GM23338 (cell line): ENCODE measurements at regions not wholly inside any gene's neighbourhood (a gene's known extent, or its start where the extent isn't known, plus 50 kb on each side); places are given as distances from the start of the nearest gene placed in this dataset.
A peak's percentile ranks its signal among the peaks of the same experiment; 100 is the strongest.

Experiments
- ATAC-seq: fragments of 200-7000 bp; cut with Tn5 transposase; 3 replicates; pipeline ENCODE4 v1.9.1; 2020
- DNase-seq: peaks from one replicate; pipeline ENCODE4 v3.0.0-alpha.2; 2015; ENCODE audit warnings: low spot score
- H2AFZ ChIP-seq: fragments of 200-600 bp; sonication (generic); 2 replicates; pipeline ENCODE4 v1.8.0; 2016; ENCODE audit warnings: antibody characterized with exemption, mild to moderate bottlenecking, moderate library complexity
- H3F3A ChIP-seq: fragments of 200-600 bp; sonication (generic); replicated peaks from 2 replicates; pipeline ENCODE4 v1.8.0; 2017; ENCODE audit warnings: antibody characterized with exemption, mixed run types, low read depth
- H3K27ac ChIP-seq: fragments of 200-600 bp; sonication (generic); 2 replicates; pipeline ENCODE4 v1.6.1; 2016; ENCODE audit warnings: low read depth
- H3K27me3 ChIP-seq: fragments of 200-600 bp; sonication (generic); 2 replicates; pipeline ENCODE4 v1.8.0; 2016; ENCODE audit warnings: mild to moderate bottlenecking, mixed run types, moderate library complexity; ENCODE audit not compliant: insufficient read depth
- H3K36me3 ChIP-seq: fragments of 200-600 bp; sonication (generic); 2 replicates; pipeline ENCODE4 v1.8.0; 2016; ENCODE audit warnings: mild to moderate bottlenecking; ENCODE audit not compliant: insufficient read depth
- H3K4me1 ChIP-seq: fragments of 200-600 bp; sonication (generic); 2 replicates; pipeline ENCODE4 v1.8.0; 2016; ENCODE audit warnings: mild to moderate bottlenecking, moderate library complexity; ENCODE audit not compliant: insufficient read depth
- H3K4me2 ChIP-seq: fragments of 200-600 bp; sonication (generic); 2 replicates; pipeline ENCODE4 v1.7.1; 2017; ENCODE audit warnings: mixed run types
- H3K4me3 ChIP-seq: fragments of 200-600 bp; sonication (generic); 2 replicates; pipeline ENCODE4 v1.6.1; 2016; ENCODE audit warnings: mixed run types
- H3K79me2 ChIP-seq: fragments of 200-600 bp; sonication (generic); replicated peaks from 2 replicates; pipeline ENCODE4 v1.8.0; 2017; ENCODE audit warnings: mild to moderate bottlenecking; ENCODE audit not compliant: insufficient read depth
- H3K9me2 ChIP-seq: fragments of 200-600 bp; sonication (generic); 2 replicates; pipeline ENCODE4 v1.8.0; 2017; ENCODE audit not compliant: insufficient read depth
- H4K20me1 ChIP-seq: fragments of 200-600 bp; sonication (generic); replicated peaks from 2 replicates; pipeline ENCODE4 v1.8.0; 2017; ENCODE audit warnings: mild to moderate bottlenecking; ENCODE audit not compliant: insufficient read depth
- H3K27ac Mint-ChIP-seq: 2 replicates; pipeline ENCODE4 v1.8.0; 2020; ENCODE audit warnings: inconsistent platforms, mild to moderate bottlenecking, moderate library complexity, mixed read lengths
- H3K27me3 Mint-ChIP-seq: 3 replicates; pipeline ENCODE4 v1.8.0; 2022; ENCODE audit warnings: low read depth, mild to moderate bottlenecking, moderate library complexity, mixed read lengths, inconsistent platforms; ENCODE audit not compliant: insufficient read depth, poor library complexity
- H3K36me3 Mint-ChIP-seq: 3 replicates; pipeline ENCODE4 v1.8.0; 2021; ENCODE audit warnings: low read depth, mild to moderate bottlenecking, inconsistent platforms, moderate library complexity, mixed read lengths
- H3K4me1 Mint-ChIP-seq: 3 replicates; pipeline ENCODE4 v1.8.0; 2020; ENCODE audit warnings: mild to moderate bottlenecking, inconsistent platforms, mixed read lengths
- H3K4me3 Mint-ChIP-seq: 3 replicates; pipeline ENCODE4 v1.8.0; 2021; ENCODE audit warnings: moderate library complexity, mild to moderate bottlenecking, inconsistent platforms, mixed read lengths
- H3K9me3 Mint-ChIP-seq: 3 replicates; pipeline ENCODE4 v1.8.0; 2020; ENCODE audit warnings: moderate library complexity, mild to moderate bottlenecking, inconsistent platforms, mixed read lengths
- CREB1 ChIP-seq: fragments of 250-450 bp; sonication (Bioruptor Pico); IDR thresholded peaks from 2 replicates; pipeline ENCODE4 v1.5.0; 2020; ENCODE audit warnings: low read depth, mild to moderate bottlenecking, moderate library complexity
- EZH2 ChIP-seq: fragments of 200-600 bp; sonication (generic); IDR thresholded peaks from one replicate; pipeline ENCODE4 v1.8.0; 2017; ENCODE audit warnings: antibody characterized with exemption, mild to moderate bottlenecking, low read depth; ENCODE audit not compliant: unreplicated experiment
- EZH2phosphoT487 ChIP-seq: fragments of 200-600 bp; sonication (generic); IDR thresholded peaks from one replicate; pipeline ENCODE4 v1.8.1; 2018; ENCODE audit warnings: antibody characterized with exemption; ENCODE audit not compliant: unreplicated experiment
- JUNB ChIP-seq: IDR thresholded peaks from one replicate; pipeline ENCODE4 v1.6.1; 2016; ENCODE audit warnings: antibody characterized with exemption; ENCODE audit not compliant: unreplicated experiment
- NANOG ChIP-seq: IDR thresholded peaks from 2 replicates; pipeline ENCODE4 v1.6.1; 2016; ENCODE audit warnings: antibody characterized with exemption, borderline replicate concordance
- POLR2AphosphoS5 ChIP-seq: IDR thresholded peaks from 2 replicates; pipeline ENCODE4 v1.6.1; 2016; ENCODE audit warnings: antibody characterized with exemption, low read depth
- STAT1 ChIP-seq: IDR thresholded peaks from one replicate; pipeline ENCODE4 v1.6.1; 2016; ENCODE audit warnings: antibody characterized with exemption; ENCODE audit not compliant: unreplicated experiment
- ZNF114 ChIP-seq: fragments of 250-450 bp; sonication (Bioruptor Pico); IDR thresholded peaks from 2 replicates; pipeline ENCODE4 v1.5.0; 2020; ENCODE audit warnings: mild to moderate bottlenecking, moderate library complexity
- ZNF331 ChIP-seq: fragments of 250-450 bp; sonication (Bioruptor Pico); IDR thresholded peaks from 2 replicates; pipeline ENCODE4 v1.5.0; 2020; ENCODE audit warnings: low read depth, mild to moderate bottlenecking, moderate library complexity
- TF ChIP-seq, protein P1 (sequence below): IDR thresholded peaks from one replicate; pipeline ENCODE4 v1.6.1; 2018; ENCODE audit warnings: antibody characterized with exemption; ENCODE audit not compliant: unreplicated experiment
- TF ChIP-seq, protein P2 (sequence below), 2 experiments: fragments of 200-600 bp in 1 of 2; sonication (generic) in 1 of 2; conservative IDR thresholded peaks; 2 replicates each; pipeline versions ENCODE4 v1.5.1 to v1.6.1; 2016 to 2017; ENCODE audit warnings: antibody characterized with exemption in 2 of 2, low read depth in 2 of 2, mild to moderate bottlenecking in 2 of 2, moderate library complexity in 1 of 2
- TF ChIP-seq, protein P3 (sequence below): fragments of 250-450 bp; sonication (Bioruptor Pico); IDR thresholded peaks from 2 replicates; pipeline ENCODE4 v1.5.0; 2020; ENCODE audit warnings: mild to moderate bottlenecking, moderate library complexity
- TF ChIP-seq, protein P4 (sequence below): IDR thresholded peaks from 2 replicates; pipeline ENCODE4 v1.6.1; 2016; ENCODE audit warnings: antibody characterized with exemption

DNA sequence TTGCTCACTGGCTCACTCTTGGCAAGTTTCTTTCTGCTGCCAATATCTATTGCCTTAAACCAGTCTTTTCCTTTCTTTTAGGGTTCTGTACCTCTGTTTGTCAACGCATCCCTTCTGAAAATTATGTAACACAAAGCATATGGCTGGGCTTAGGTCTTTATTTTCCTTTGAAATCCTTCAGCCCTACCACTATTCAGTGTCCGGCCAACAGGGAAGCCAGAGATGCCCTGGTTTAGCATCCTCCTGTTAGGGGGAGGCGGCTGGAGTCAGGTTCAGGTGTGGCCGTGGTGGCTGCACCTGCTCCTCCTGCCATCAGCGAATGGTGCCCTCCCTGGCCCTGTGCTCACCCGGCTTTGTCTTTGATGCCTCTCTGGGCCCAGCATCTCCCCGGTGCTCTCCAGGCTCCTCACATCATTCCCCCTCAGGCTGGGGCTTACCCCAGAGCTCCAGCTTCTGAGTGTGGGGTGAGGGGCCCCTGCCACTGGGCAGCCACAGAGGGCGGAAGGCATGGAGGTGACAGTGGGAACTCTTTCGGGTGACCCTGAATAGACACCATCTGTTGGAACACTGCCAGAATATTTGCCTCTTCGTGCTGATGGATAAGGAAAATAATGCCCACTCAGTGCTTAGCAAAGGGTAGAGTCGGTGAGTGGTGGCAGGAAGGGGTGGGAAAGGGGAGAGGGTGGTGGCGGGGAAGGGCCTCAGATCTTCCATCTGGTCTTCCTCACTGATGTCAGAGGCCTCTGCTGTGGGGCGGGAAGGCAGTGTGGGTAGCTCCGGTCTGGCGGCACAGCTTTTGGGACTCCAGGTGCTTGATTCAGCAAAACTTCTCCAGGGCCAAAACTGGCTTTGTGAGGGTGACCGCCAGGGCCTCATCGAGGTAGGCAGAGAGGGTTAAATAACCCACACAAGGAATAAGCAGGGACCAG lies 97.2 kb downstream of the DACT2 start:
- Histone ChIP-seq H2AFZ (0 out of 2 replicates have a peak overlapping the region, but pooled peaks have one; percentile 56), H3K4me3 (no peak overlapping the region), H3K4me1 (peaks cover 5% of the 10 kb centered on the region; the same call in 1 of the 2 replicates), H3K36me3 (no peaks in the 10 kb centered on the region), H3K9me2 (no peaks in the 10 kb centered on the region), H3K27me3 (no peaks in the 10 kb centered on the region), H4K20me1 (no peaks in the 10 kb centered on the region), H3K27ac (no peak overlapping the region), H3K79me2 (no peaks in the 10 kb centered on the region), H3F3A (no peaks in the 10 kb centered on the region), H3K4me2 (no peak overlapping the region)
- H3K27me3 Mint-ChIP-seq, result peaks cover 7% of the 10 kb centered on the region
- ATAC-seq, result no peak
- no peak overlapping the region for H3K27ac Mint-ChIP-seq
- no peaks in the 10 kb centered on the region for H3K36me3 Mint-ChIP-seq
- no peaks in the 10 kb centered on the region for H3K9me3 Mint-ChIP-seq
- DNase-seq, result no peak
- peaks cover 23% of the 10 kb centered on the region for H3K4me1 Mint-ChIP-seq
- no peak overlapping the region for H3K4me3 Mint-ChIP-seq
- TF ChIP-seq POLR2AphosphoS5, result no peak
- TF ChIP-seq, protein P1, sequence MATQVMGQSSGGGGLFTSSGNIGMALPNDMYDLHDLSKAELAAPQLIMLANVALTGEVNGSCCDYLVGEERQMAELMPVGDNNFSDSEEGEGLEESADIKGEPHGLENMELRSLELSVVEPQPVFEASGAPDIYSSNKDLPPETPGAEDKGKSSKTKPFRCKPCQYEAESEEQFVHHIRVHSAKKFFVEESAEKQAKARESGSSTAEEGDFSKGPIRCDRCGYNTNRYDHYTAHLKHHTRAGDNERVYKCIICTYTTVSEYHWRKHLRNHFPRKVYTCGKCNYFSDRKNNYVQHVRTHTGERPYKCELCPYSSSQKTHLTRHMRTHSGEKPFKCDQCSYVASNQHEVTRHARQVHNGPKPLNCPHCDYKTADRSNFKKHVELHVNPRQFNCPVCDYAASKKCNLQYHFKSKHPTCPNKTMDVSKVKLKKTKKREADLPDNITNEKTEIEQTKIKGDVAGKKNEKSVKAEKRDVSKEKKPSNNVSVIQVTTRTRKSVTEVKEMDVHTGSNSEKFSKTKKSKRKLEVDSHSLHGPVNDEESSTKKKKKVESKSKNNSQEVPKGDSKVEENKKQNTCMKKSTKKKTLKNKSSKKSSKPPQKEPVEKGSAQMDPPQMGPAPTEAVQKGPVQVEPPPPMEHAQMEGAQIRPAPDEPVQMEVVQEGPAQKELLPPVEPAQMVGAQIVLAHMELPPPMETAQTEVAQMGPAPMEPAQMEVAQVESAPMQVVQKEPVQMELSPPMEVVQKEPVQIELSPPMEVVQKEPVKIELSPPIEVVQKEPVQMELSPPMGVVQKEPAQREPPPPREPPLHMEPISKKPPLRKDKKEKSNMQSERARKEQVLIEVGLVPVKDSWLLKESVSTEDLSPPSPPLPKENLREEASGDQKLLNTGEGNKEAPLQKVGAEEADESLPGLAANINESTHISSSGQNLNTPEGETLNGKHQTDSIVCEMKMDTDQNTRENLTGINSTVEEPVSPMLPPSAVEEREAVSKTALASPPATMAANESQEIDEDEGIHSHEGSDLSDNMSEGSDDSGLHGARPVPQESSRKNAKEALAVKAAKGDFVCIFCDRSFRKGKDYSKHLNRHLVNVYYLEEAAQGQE, result no peak
- no peak for TF ChIP-seq ZNF114 (CRISPR knock-in tag)
- no peak for TF ChIP-seq EZH2
- no peak for TF ChIP-seq STAT1
- no peak for TF ChIP-seq JUNB
- TF ChIP-seq, protein P2, sequence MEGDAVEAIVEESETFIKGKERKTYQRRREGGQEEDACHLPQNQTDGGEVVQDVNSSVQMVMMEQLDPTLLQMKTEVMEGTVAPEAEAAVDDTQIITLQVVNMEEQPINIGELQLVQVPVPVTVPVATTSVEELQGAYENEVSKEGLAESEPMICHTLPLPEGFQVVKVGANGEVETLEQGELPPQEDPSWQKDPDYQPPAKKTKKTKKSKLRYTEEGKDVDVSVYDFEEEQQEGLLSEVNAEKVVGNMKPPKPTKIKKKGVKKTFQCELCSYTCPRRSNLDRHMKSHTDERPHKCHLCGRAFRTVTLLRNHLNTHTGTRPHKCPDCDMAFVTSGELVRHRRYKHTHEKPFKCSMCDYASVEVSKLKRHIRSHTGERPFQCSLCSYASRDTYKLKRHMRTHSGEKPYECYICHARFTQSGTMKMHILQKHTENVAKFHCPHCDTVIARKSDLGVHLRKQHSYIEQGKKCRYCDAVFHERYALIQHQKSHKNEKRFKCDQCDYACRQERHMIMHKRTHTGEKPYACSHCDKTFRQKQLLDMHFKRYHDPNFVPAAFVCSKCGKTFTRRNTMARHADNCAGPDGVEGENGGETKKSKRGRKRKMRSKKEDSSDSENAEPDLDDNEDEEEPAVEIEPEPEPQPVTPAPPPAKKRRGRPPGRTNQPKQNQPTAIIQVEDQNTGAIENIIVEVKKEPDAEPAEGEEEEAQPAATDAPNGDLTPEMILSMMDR (conservative IDR thresholded peaks at IDR 0.05; ENCODE audit: low read depth in 2 of 2), result no peak
- TF ChIP-seq, protein P3, sequence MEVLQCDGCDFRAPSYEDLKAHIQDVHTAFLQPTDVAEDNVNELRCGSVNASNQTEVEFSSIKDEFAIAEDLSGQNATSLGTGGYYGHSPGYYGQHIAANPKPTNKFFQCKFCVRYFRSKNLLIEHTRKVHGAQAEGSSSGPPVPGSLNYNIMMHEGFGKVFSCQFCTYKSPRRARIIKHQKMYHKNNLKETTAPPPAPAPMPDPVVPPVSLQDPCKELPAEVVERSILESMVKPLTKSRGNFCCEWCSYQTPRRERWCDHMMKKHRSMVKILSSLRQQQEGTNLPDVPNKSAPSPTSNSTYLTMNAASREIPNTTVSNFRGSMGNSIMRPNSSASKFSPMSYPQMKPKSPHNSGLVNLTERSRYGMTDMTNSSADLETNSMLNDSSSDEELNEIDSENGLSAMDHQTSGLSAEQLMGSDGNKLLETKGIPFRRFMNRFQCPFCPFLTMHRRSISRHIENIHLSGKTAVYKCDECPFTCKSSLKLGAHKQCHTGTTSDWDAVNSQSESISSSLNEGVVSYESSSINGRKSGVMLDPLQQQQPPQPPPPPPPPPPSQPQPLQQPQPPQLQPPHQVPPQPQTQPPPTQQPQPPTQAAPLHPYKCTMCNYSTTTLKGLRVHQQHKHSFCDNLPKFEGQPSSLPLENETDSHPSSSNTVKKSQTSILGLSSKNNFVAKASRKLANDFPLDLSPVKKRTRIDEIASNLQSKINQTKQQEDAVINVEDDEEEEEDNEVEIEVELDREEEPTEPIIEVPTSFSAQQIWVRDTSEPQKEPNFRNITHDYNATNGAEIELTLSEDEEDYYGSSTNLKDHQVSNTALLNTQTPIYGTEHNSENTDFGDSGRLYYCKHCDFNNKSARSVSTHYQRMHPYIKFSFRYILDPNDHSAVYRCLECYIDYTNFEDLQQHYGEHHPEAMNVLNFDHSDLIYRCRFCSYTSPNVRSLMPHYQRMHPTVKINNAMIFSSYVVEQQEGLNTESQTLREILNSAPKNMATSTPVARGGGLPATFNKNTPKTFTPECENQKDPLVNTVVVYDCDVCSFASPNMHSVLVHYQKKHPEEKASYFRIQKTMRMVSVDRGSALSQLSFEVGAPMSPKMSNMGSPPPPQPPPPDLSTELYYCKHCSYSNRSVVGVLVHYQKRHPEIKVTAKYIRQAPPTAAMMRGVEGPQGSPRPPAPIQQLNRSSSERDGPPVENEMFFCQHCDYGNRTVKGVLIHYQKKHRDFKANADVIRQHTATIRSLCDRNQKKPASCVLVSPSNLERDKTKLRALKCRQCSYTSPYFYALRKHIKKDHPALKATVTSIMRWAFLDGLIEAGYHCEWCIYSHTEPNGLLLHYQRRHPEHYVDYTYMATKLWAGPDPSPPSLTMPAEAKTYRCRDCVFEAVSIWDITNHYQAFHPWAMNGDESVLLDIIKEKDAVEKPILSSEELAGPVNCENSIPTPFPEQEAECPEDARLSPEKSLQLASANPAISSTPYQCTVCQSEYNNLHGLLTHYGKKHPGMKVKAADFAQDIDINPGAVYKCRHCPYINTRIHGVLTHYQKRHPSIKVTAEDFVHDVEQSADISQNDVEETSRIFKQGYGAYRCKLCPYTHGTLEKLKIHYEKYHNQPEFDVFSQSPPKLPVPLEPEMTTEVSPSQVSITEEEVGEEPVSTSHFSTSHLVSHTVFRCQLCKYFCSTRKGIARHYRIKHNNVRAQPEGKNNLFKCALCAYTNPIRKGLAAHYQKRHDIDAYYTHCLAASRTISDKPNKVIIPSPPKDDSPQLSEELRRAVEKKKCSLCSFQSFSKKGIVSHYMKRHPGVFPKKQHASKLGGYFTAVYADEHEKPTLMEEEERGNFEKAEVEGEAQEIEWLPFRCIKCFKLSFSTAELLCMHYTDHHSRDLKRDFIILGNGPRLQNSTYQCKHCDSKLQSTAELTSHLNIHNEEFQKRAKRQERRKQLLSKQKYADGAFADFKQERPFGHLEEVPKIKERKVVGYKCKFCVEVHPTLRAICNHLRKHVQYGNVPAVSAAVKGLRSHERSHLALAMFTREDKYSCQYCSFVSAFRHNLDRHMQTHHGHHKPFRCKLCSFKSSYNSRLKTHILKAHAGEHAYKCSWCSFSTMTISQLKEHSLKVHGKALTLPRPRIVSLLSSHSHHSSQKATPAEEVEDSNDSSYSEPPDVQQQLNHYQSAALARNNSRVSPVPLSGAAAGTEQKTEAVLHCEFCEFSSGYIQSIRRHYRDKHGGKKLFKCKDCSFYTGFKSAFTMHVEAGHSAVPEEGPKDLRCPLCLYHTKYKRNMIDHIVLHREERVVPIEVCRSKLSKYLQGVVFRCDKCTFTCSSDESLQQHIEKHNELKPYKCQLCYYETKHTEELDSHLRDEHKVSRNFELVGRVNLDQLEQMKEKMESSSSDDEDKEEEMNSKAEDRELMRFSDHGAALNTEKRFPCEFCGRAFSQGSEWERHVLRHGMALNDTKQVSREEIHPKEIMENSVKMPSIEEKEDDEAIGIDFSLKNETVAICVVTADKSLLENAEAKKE (CRISPR knock-in tag), result no peak
- TF ChIP-seq NANOG, result no peak
- TF ChIP-seq EZH2phosphoT487, result no peak
- TF ChIP-seq, protein P4, sequence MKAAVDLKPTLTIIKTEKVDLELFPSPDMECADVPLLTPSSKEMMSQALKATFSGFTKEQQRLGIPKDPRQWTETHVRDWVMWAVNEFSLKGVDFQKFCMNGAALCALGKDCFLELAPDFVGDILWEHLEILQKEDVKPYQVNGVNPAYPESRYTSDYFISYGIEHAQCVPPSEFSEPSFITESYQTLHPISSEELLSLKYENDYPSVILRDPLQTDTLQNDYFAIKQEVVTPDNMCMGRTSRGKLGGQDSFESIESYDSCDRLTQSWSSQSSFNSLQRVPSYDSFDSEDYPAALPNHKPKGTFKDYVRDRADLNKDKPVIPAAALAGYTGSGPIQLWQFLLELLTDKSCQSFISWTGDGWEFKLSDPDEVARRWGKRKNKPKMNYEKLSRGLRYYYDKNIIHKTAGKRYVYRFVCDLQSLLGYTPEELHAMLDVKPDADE, result no peak
- TF ChIP-seq CREB1, result no peak
- no peak for TF ChIP-seq ZNF331
